SK-N-SH (cell line): ENCODE measurements at regions not wholly inside any gene's neighbourhood (a gene's known extent, or its start where the extent isn't known, plus 50 kb on each side); places are given as distances from the start of the nearest gene placed in this dataset.

Experiments
- EZH2phosphoT487 ChIP-seq: fragments of 200-600 bp; sonication (generic); IDR thresholded peaks from 2 replicates; pipeline ENCODE4 v1.6.1; 2017; ENCODE audit warnings: low read depth, mixed run types, mild to moderate bottlenecking, antibody characterized with exemption, moderate library complexity, borderline replicate concordance
- FOXM1 ChIP-seq: IDR thresholded peaks from 2 replicates; pipeline ENCODE4 v1.4.0; 2012; ENCODE audit warnings: low read depth, mild to moderate bottlenecking
- GABPA ChIP-seq: IDR thresholded peaks from 2 replicates; pipeline ENCODE4 v1.4.0; 2012; ENCODE audit warnings: low read depth, mild to moderate bottlenecking
- JUND ChIP-seq: IDR thresholded peaks from 2 replicates; pipeline ENCODE4 v1.4.0; 2012
- MXI1 ChIP-seq: IDR thresholded peaks from 2 replicates; pipeline ENCODE4 v1.6.1; 2012; ENCODE audit warnings: mild to moderate bottlenecking, low read depth, low read length, improper control_type of control experiment
- NFIC ChIP-seq: IDR thresholded peaks from 2 replicates; pipeline ENCODE4 v1.4.0; 2012; ENCODE audit warnings: borderline replicate concordance
- RCOR1 ChIP-seq: fragments of 150-350 bp; IDR thresholded peaks from 2 replicates; pipeline ENCODE4 v1.6.1; 2017; ENCODE audit warnings: antibody characterized with exemption, low read length
- SMC3 ChIP-seq: IDR thresholded peaks from 2 replicates; pipeline ENCODE4 v1.6.1; 2012; ENCODE audit warnings: low read depth, low read length, improper control_type of control experiment
- TF ChIP-seq, protein P1 (sequence below): fragments of 200-600 bp; sonication (generic); IDR thresholded peaks from 2 replicates; pipeline ENCODE4 v1.6.1; 2017; ENCODE audit warnings: antibody characterized with exemption, mild to moderate bottlenecking, moderate library complexity
- TF ChIP-seq, protein P2 (sequence below): fragments of 150-350 bp; IDR thresholded peaks from 2 replicates; pipeline ENCODE4 v1.6.1; 2017; ENCODE audit warnings: antibody characterized with exemption, low read length, low read depth, borderline replicate concordance
- TF ChIP-seq, protein P3 (sequence below): IDR thresholded peaks from 2 replicates; pipeline ENCODE4 v1.4.0; 2012; ENCODE audit warnings: low read depth, borderline replicate concordance

DNA sequence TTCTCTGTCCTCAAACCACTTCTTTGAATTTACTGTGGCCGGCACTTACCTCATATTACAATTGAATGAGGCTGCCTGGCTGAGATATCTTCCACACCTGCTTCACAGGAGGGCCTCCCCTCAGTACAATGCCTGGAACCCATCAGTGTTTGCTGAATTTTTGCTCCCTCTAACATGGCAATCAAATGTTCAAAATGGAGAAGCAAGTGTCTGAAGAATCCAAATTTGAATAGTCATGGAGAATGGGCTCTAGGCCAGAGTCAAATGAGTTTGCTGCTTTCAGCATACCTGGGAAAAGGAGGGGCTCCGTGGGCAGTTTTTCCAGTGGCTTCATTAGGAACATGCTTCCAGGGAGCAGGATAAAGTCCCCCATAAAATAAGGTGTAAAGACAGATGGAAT lies 564.8 kb downstream of the UTRN start:
- TF ChIP-seq RCOR1, result no peak
- no peak for TF ChIP-seq MXI1
- TF ChIP-seq SMC3, result no peak
- no peak for TF ChIP-seq JUND
- no peak for TF ChIP-seq FOXM1
- TF ChIP-seq GABPA, result no peak
- TF ChIP-seq, protein P1, sequence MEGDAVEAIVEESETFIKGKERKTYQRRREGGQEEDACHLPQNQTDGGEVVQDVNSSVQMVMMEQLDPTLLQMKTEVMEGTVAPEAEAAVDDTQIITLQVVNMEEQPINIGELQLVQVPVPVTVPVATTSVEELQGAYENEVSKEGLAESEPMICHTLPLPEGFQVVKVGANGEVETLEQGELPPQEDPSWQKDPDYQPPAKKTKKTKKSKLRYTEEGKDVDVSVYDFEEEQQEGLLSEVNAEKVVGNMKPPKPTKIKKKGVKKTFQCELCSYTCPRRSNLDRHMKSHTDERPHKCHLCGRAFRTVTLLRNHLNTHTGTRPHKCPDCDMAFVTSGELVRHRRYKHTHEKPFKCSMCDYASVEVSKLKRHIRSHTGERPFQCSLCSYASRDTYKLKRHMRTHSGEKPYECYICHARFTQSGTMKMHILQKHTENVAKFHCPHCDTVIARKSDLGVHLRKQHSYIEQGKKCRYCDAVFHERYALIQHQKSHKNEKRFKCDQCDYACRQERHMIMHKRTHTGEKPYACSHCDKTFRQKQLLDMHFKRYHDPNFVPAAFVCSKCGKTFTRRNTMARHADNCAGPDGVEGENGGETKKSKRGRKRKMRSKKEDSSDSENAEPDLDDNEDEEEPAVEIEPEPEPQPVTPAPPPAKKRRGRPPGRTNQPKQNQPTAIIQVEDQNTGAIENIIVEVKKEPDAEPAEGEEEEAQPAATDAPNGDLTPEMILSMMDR, result no peak
- TF ChIP-seq, protein P2, sequence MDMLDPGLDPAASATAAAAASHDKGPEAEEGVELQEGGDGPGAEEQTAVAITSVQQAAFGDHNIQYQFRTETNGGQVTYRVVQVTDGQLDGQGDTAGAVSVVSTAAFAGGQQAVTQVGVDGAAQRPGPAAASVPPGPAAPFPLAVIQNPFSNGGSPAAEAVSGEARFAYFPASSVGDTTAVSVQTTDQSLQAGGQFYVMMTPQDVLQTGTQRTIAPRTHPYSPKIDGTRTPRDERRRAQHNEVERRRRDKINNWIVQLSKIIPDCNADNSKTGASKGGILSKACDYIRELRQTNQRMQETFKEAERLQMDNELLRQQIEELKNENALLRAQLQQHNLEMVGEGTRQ, result no peak
- TF ChIP-seq EZH2phosphoT487, result no peak
- no peak for TF ChIP-seq NFIC
- TF ChIP-seq, protein P3, sequence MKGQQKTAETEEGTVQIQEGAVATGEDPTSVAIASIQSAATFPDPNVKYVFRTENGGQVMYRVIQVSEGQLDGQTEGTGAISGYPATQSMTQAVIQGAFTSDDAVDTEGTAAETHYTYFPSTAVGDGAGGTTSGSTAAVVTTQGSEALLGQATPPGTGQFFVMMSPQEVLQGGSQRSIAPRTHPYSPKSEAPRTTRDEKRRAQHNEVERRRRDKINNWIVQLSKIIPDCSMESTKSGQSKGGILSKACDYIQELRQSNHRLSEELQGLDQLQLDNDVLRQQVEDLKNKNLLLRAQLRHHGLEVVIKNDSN, result no peak
